ENCODE measurements at regions not wholly inside any gene's neighbourhood (a gene's known extent, or its start where the extent isn't known, plus 50 kb on each side); places are given as distances from the start of the nearest gene placed in this dataset.
"Not testable (repeated sequence)": the region's sequence is repeated elsewhere in the genome, so short reads cannot be mapped to it uniquely, and the experiment has no call there.

- Histone ChIP-seq H3K27me3 (no peaks in the 10 kb centered on the region), H3K36me3 (no peaks in the 10 kb centered on the region), H3K9me3 (no peaks in the 10 kb centered on the region), H3K27ac (replicated peaks in 1 of 4) (peak overlapping the region in 3 of 4 donors; percentile 52 to 78 (median 76)), H3K4me1 (peaks cover 9 to 18% (median 16%) of the 10 kb centered on the region in 4 donors), H3K4me3 (peak overlapping the region; percentile 41 to 56 (median 46))
- no peak for DNase-seq (ENCODE audit: extremely low spot score)
- 79% methylated on average over 12 of the region's 12 CpGs for WGBS
- intact Hi-C loops (cut with DNase I): loop anchor here (2.0 kb wide), 1 partner anchor 206 kb away; no protein-coding TSS in a partner anchor
- TF ChIP-seq POLR2A (IDR thresholded peaks at IDR 0.05; ENCODE audit: low read depth) (no peak), CTCF (IDR thresholded peaks at IDR 0.05) (no peak), EP300 (IDR thresholded peaks at IDR 0.05) (no peak), POLR2AphosphoS5 (IDR thresholded peaks at IDR 0.05) (no peak)
Measured at GRCh38 chr2:44086629-44087028, 82.0 kb upstream of the PPM1B start.

- H3K9me3 ChIP-seq: no peaks in the 10 kb centered on the region
- WGBS: 9% methylated on average over 18 of the region's 29 CpGs
- H3K27ac ChIP-seq (replicated peaks in 1 of 4): peak overlapping the region; percentile 52 to 78 (median 70)
- TF ChIP-seq EP300 (IDR thresholded peaks at IDR 0.05) (no peak), POLR2AphosphoS5 (IDR thresholded peaks at IDR 0.05) (peak; percentile 39 to 76), CTCF (IDR thresholded peaks at IDR 0.05) (peak; percentile 93 to 98 (median 93)), POLR2A (IDR thresholded peaks at IDR 0.05; ENCODE audit: low read depth) (no peak)
- no peaks in the 10 kb centered on the region for H3K27me3 ChIP-seq
- intact Hi-C loops (cut with DNase I): loop anchor here (2.0 kb wide), 1 partner anchor 206 kb away; no protein-coding TSS in a partner anchor
- H3K4me1 ChIP-seq: peaks cover 9 to 18% (median 16%) of the 10 kb centered on the region in 4 donors
- no peaks in the 10 kb centered on the region for H3K36me3 ChIP-seq
- peak overlapping the region; percentile 41 to 56 (median 46) for H3K4me3 ChIP-seq
- no peak for DNase-seq (ENCODE audit: extremely low spot score)
Measured at GRCh38 chr2:44087036-44087713, 81.5 kb upstream of the PPM1B start.

- Histone ChIP-seq H3K27me3 (no peaks in the 10 kb centered on the region), H3K4me3 (peak overlapping the region; percentile 41 to 56 (median 46)), H3K36me3 (no peaks in the 10 kb centered on the region), H3K27ac (replicated peaks in 1 of 4) (peak overlapping the region; percentile 52 to 78 (median 70)), H3K4me1 (peaks cover 9 to 18% (median 16%) of the 10 kb centered on the region in 4 donors), H3K9me3 (no peaks in the 10 kb centered on the region)
- DNase-seq (ENCODE audit: extremely low spot score): no peak
- 49% methylated on average over 4 of the region's 4 CpGs for WGBS
- TF ChIP-seq POLR2AphosphoS5 (IDR thresholded peaks at IDR 0.05) (no peak), CTCF (IDR thresholded peaks at IDR 0.05) (no peak), POLR2A (IDR thresholded peaks at IDR 0.05; ENCODE audit: low read depth) (no peak), EP300 (IDR thresholded peaks at IDR 0.05) (no peak)
- intact Hi-C loops (cut with DNase I): loop anchor here (2.0 kb wide), 1 partner anchor 205 kb away; no protein-coding TSS in a partner anchor
Measured at GRCh38 chr2:44087714-44088092, 81.0 kb upstream of the PPM1B start.

GRCh38 chr2:44092519-44092918 is 76.2 kb upstream of the PPM1B start:
- WGBS: 92% methylated on average over 5 of the region's 5 CpGs
- intact Hi-C loops (cut with DNase I): loop anchor here (5.0 kb wide), 1 partner anchor 75 kb away; the partner anchor contains the start of gene PPM1B
- H3K9me3 ChIP-seq: not testable (repeated sequence)

GRCh38 chr2:44093970-44094369 is 74.7 kb upstream of the PPM1B start:
- no peak for DNase-seq (ENCODE audit: extremely low spot score)
- TF ChIP-seq EP300 (IDR thresholded peaks at IDR 0.05) (no peak), POLR2AphosphoS5 (IDR thresholded peaks at IDR 0.05) (no peak), POLR2A (IDR thresholded peaks at IDR 0.05; ENCODE audit: low read depth) (no peak), CTCF (IDR thresholded peaks at IDR 0.05) (no peak)
- Histone ChIP-seq H3K4me1 (no peaks in the 10 kb centered on the region), H3K27ac (replicated peaks in 1 of 4) (no peak overlapping the region), H3K36me3 (no peaks in the 10 kb centered on the region), H3K27me3 (no peaks in the 10 kb centered on the region), H3K9me3 (no peaks in the 10 kb centered on the region), H3K4me3 (no peak overlapping the region)
- 97% methylated on average over 3 of the region's 3 CpGs for WGBS
- intact Hi-C loops (cut with DNase I): loop anchor here (5.0 kb wide), 1 partner anchor 73 kb away; the partner anchor contains the start of gene PPM1B

More at GRCh38 chr2:44092519-44092918, 76.2 kb upstream of the PPM1B start:
- DNase-seq (ENCODE audit: extremely low spot score); H3K27me3 ChIP-seq; H3K36me3 ChIP-seq; H3K4me1 ChIP-seq; H3K27ac ChIP-seq (replicated peaks in 1 of 4); H3K4me3 ChIP-seq: not testable (repeated sequence)

Data from esophagus muscularis mucosa (tissue), 4 donors.